Fibroblast of pulmonary artery (primary cell): ENCODE measurements at regions not wholly inside any gene's neighbourhood (a gene's known extent, or its start where the extent isn't known, plus 50 kb on each side); places are given as distances from the start of the nearest gene placed in this dataset.

ENCODE experiments used
- DNase-seq: peaks from one replicate; pipeline ENCODE4 v3.0.0-alpha.2; 2010; ENCODE audit warnings: low read depth
- H3K4me3 ChIP-seq: replicated peaks from 2 replicates; pipeline ENCODE4 v1.5.1; 2011; ENCODE audit warnings: low read depth, mild to moderate bottlenecking, control low read depth, low read length, moderate library complexity
- TF ChIP-seq, protein P1 (sequence below): IDR thresholded peaks from 2 replicates; pipeline ENCODE4 v1.5.1; 2011; ENCODE audit warnings: mild to moderate bottlenecking, control low read depth, low read length, inconsistent platforms; ENCODE audit errors: missing control alignments

DNA sequence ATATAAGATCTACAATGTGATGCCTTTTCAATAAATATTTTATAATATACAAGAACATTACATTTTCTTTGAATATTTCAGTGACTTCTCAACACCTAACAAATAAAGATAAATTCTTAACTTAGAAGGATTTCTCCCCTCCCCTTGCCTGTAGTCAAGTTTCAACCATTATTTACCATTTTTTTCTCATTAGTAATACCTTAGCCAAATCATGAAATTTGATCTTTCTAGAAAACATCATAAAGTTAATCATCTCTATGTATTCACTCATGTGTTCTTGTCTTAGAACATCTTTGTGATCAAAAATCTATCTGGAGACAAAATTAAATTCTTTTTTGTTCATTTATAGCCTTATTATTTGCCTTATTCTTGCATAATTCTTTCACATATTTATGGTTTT is 1201.8 kb upstream of the EPHA6 start:
- TF ChIP-seq, protein P1, sequence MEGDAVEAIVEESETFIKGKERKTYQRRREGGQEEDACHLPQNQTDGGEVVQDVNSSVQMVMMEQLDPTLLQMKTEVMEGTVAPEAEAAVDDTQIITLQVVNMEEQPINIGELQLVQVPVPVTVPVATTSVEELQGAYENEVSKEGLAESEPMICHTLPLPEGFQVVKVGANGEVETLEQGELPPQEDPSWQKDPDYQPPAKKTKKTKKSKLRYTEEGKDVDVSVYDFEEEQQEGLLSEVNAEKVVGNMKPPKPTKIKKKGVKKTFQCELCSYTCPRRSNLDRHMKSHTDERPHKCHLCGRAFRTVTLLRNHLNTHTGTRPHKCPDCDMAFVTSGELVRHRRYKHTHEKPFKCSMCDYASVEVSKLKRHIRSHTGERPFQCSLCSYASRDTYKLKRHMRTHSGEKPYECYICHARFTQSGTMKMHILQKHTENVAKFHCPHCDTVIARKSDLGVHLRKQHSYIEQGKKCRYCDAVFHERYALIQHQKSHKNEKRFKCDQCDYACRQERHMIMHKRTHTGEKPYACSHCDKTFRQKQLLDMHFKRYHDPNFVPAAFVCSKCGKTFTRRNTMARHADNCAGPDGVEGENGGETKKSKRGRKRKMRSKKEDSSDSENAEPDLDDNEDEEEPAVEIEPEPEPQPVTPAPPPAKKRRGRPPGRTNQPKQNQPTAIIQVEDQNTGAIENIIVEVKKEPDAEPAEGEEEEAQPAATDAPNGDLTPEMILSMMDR = no peak
- DNase-seq = no peak
- H3K4me3 ChIP-seq = no peak overlapping the region

DNA sequence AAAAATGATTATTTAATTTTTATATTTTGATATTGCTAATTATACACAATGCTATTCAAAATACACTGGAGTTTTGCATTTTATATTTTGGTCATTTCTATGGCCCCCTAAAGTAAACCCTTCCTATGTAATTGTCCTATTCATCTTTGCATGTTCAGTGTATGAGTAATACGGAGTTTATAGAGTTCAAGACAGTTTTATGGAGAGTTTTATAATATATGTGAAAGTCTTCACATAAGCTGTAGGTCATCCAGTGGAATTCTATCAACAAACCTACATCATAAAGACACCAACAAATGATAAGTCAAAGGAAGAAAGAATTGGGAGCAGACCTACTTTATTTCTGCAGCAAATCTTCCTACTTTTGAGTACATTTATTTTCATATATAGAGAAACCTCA is 1200.4 kb upstream of the EPHA6 start:
- DNase-seq = no peak
- H3K4me3 ChIP-seq = no peak overlapping the region
- TF ChIP-seq, protein P1 = no peak

DNA sequence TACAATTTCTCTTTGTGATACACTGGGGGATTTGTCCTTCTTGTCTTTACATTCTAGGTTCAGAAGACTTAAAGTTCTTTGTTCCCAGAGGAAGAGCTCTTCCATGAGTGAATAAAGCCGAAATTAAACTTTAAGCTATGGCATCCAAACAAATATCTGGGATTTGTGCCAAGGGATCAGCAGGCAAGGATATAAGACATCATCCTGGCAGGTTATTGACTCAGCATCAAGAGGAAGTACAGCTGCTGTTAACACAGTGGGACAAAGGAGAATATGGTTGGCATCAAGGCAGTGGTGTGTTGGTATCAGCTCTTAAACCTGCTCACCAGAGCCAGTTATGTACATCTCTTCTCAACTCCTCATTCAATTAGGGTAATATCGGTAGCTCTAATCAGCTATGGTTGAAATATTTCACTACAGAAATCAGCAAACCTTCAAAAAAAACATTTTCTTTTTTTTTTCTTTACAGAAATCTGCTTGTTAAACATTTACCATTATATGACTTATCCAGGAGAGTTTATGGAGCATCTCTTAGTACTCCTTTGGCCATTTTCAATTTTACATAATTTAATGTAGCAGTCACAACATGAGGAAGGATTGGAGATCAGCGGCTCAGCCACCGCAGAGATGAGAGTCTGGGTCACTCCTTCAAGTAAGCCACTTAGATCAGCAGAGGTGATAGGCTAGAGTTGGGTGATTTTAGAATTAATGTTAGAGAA is 1198.6 kb upstream of the EPHA6 start:
- TF ChIP-seq, protein P1 = no peak

DNA sequence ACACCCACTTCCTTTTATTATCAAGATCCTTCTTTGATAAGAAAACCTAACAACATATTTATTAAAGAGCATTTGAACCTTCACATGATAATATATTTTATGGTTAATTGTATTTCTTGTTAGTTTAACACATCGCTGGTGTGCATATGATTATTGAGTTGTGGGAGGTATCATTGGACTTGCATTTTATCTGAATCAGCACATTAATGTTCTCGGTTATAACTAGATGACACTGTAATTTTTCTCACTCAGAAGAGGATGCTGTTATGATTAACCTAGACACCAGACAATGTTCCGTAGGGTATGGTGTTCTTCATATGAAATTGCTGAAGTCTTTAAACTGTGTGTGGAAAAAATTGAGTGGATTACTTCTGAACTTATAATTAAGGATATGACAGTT is 1188.3 kb upstream of the EPHA6 start:
- no peak for DNase-seq
- TF ChIP-seq, protein P1 = no peak
- H3K4me3 ChIP-seq = no peak overlapping the region

More for the DNA sequence above, 1198.6 kb upstream of the EPHA6 start:
- H3K4me3 ChIP-seq = no peak overlapping the region
- DNase-seq = no peak

DNA sequence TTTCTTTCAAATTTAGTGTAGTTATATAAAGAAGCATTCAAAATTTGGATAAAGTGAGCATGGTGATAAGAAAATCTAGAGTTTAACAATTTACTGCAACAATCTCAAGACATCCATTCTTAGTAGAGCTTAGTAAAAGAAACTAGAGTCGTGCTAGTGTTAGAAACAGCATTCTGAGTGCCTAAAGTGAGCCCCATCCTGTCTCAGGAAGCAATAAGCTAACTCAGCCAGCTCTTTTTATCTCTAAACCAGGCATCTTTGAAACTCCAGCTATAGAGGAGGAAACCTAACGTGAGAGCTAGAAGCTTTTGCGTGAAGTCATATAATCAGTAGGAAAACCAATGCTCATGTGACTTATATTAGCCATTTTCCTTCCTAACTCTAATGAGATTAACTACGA is 1187.1 kb upstream of the EPHA6 start:
- TF ChIP-seq, protein P1 = no peak
- no peak for DNase-seq
- H3K4me3 ChIP-seq = no peak overlapping the region

DNA sequence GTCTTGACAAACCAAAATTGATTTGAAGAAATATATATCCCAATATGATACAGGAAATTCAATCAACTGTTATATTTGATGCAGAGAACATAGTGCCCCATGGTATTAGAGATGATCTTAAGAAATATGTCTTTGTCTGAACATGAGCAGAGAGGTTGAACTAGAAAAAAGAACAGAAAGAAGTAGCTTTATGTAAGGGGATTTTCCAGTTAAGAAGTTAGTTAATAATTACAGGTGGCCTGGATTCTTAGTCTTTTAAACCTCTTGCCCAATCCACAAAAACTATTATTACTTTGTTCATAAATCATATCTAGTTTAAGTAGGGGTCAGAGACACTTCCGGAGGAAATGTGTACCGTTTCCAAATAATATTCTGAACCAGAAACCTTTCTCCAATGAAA is 1186.7 kb upstream of the EPHA6 start:
- DNase-seq = no peak
- H3K4me3 ChIP-seq = no peak overlapping the region
- TF ChIP-seq, protein P1 = no peak

DNA sequence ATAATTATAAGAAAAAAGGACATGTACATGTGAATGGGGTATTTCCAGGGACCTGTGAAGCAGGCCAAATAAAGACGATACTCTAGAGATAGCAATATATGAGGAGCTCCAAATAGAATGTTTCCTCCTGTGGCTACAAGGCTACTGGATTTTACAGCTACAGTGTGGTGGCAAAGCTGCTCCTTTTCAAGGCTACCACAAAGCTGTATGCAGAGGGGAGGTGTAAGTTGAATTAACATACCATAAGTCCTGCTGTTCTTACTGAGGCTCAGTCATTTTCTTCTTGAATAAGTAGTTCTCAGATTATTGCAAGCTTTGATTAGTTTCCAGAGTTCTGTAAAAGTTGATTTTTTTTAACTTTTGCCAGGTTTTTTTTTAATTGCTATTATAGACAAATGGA is 1184.6 kb upstream of the EPHA6 start:
- TF ChIP-seq, protein P1 = no peak
- no peak overlapping the region for H3K4me3 ChIP-seq
- DNase-seq = no peak
